SU-DHL-6 (cell line): ENCODE measurements at regions not wholly inside any gene's neighbourhood (a gene's known extent, or its start where the extent isn't known, plus 50 kb on each side); places are given as distances from the start of the nearest gene placed in this dataset.

Source experiments
- CTCF ChIP-seq: fragments of 200-600 bp; sonication (generic); IDR thresholded peaks from one replicate; pipeline ENCODE4 v1.5.1; 2017; ENCODE audit warnings: antibody characterized with exemption, mild to moderate bottlenecking, low read length, moderate library complexity; ENCODE audit not compliant: insufficient read depth, poor library complexity, severe bottlenecking
- EZH2phosphoT487 ChIP-seq: fragments of 200-600 bp; sonication (generic), shearing (Covaris generic); conservative IDR thresholded peaks from 2 replicates; pipeline ENCODE4 v1.6.1; 2018; ENCODE audit warnings: mild to moderate bottlenecking, antibody characterized with exemption, low read length, moderate library complexity, mixed read lengths

- TF ChIP-seq CTCF (no peak), EZH2phosphoT487 (no peak)
Measured at GRCh38 chr14:42420071-42420470, 813.4 kb downstream of the LRFN5 start.
